HepG2 (cell line): ENCODE measurements at regions not wholly inside any gene's neighbourhood (a gene's known extent, or its start where the extent isn't known, plus 50 kb on each side); places are given as distances from the start of the nearest gene placed in this dataset.

Source experiments
- FOXJ3 ChIP-seq: sonication (generic); formaldehyde crosslinking; IDR thresholded peaks from 2 replicates; pipeline ENCODE4 v1.4.0; 2020; ENCODE audit warnings: missing genetic modification reagents, mild to moderate bottlenecking, borderline replicate concordance
- NR1H2 ChIP-seq: sonication (generic); formaldehyde crosslinking; IDR thresholded peaks from 2 replicates; pipeline ENCODE4 v1.8.1; 2022; ENCODE audit warnings: low read depth, missing genetic modification reagents, borderline replicate concordance
- SP5 ChIP-seq: IDR thresholded peaks from 2 replicates; pipeline ENCODE4 v1.6.1; 2016; ENCODE audit warnings: low read depth, borderline replicate concordance
- SRSF4 ChIP-seq: fragments of 200-400 bp; formaldehyde crosslinking; IDR thresholded peaks from one replicate; pipeline ENCODE4 v1.6.1; 2018; ENCODE audit warnings: mild to moderate bottlenecking, low read depth, low read length, moderate library complexity; ENCODE audit not compliant: poor library complexity, severe bottlenecking
- ZNF800 ChIP-seq: sonication (generic); formaldehyde crosslinking; IDR thresholded peaks from 2 replicates; pipeline ENCODE4 v1.4.0; 2020; ENCODE audit warnings: missing genetic modification reagents
- TF ChIP-seq, protein P1 (sequence below): sonication (generic); formaldehyde crosslinking; IDR thresholded peaks from 2 replicates; pipeline ENCODE4 v1.5.0; 2020; ENCODE audit warnings: mild to moderate bottlenecking, missing genetic modification reagents, borderline replicate concordance
- TF ChIP-seq, protein P2 (sequence below): sonication (generic); formaldehyde crosslinking; IDR thresholded peaks from 2 replicates; pipeline ENCODE4 v1.5.0; 2020; ENCODE audit warnings: missing genetic modification reagents
- TF ChIP-seq, protein P3 (sequence below): sonication (generic); formaldehyde crosslinking; IDR thresholded peaks from 2 replicates; pipeline ENCODE4 v1.5.1; 2020; ENCODE audit warnings: mild to moderate bottlenecking, missing genetic modification reagents, moderate library complexity

GRCh38 chr4:41408150-41408549 is 129.8 kb upstream of the LIMCH1 start (continued):
- TF ChIP-seq, protein P1, sequence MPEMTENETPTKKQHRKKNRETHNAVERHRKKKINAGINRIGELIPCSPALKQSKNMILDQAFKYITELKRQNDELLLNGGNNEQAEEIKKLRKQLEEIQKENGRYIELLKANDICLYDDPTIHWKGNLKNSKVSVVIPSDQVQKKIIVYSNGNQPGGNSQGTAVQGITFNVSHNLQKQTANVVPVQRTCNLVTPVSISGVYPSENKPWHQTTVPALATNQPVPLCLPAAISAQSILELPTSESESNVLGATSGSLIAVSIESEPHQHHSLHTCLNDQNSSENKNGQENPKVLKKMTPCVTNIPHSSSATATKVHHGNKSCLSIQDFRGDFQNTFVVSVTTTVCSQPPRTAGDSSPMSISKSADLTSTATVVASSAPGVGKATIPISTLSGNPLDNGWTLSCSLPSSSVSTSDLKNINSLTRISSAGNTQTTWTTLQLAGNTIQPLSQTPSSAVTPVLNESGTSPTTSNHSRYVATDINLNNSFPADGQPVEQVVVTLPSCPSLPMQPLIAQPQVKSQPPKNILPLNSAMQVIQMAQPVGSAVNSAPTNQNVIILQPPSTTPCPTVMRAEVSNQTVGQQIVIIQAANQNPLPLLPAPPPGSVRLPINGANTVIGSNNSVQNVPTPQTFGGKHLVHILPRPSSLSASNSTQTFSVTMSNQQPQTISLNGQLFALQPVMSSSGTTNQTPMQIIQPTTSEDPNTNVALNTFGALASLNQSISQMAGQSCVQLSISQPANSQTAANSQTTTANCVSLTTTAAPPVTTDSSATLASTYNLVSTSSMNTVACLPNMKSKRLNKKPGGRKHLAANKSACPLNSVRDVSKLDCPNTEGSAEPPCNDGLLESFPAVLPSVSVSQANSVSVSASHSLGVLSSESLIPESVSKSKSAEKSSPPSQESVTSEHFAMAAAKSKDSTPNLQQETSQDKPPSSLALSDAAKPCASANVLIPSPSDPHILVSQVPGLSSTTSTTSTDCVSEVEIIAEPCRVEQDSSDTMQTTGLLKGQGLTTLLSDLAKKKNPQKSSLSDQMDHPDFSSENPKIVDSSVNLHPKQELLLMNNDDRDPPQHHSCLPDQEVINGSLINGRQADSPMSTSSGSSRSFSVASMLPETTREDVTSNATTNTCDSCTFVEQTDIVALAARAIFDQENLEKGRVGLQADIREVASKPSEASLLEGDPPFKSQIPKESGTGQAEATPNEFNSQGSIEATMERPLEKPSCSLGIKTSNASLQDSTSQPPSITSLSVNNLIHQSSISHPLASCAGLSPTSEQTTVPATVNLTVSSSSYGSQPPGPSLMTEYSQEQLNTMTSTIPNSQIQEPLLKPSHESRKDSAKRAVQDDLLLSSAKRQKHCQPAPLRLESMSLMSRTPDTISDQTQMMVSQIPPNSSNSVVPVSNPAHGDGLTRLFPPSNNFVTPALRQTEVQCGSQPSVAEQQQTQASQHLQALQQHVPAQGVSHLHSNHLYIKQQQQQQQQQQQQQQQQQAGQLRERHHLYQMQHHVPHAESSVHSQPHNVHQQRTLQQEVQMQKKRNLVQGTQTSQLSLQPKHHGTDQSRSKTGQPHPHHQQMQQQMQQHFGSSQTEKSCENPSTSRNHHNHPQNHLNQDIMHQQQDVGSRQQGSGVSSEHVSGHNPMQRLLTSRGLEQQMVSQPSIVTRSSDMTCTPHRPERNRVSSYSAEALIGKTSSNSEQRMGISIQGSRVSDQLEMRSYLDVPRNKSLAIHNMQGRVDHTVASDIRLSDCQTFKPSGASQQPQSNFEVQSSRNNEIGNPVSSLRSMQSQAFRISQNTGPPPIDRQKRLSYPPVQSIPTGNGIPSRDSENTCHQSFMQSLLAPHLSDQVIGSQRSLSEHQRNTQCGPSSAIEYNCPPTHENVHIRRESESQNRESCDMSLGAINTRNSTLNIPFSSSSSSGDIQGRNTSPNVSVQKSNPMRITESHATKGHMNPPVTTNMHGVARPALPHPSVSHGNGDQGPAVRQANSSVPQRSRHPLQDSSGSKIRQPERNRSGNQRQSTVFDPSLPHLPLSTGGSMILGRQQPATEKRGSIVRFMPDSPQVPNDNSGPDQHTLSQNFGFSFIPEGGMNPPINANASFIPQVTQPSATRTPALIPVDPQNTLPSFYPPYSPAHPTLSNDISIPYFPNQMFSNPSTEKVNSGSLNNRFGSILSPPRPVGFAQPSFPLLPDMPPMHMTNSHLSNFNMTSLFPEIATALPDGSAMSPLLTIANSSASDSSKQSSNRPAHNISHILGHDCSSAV (CRISPR knock-in tag): no peak
- TF ChIP-seq NR1H2 (CRISPR knock-in tag) (no peak), ZNF800 (CRISPR knock-in tag) (no peak), SRSF4 (no peak), FOXJ3 (CRISPR knock-in tag) (no peak), SP5 (CRISPR knock-in tag) (no peak)
- TF ChIP-seq, protein P2, sequence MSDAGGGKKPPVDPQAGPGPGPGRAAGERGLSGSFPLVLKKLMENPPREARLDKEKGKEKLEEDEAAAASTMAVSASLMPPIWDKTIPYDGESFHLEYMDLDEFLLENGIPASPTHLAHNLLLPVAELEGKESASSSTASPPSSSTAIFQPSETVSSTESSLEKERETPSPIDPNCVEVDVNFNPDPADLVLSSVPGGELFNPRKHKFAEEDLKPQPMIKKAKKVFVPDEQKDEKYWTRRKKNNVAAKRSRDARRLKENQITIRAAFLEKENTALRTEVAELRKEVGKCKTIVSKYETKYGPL (CRISPR knock-in tag): no peak
- TF ChIP-seq, protein P3, sequence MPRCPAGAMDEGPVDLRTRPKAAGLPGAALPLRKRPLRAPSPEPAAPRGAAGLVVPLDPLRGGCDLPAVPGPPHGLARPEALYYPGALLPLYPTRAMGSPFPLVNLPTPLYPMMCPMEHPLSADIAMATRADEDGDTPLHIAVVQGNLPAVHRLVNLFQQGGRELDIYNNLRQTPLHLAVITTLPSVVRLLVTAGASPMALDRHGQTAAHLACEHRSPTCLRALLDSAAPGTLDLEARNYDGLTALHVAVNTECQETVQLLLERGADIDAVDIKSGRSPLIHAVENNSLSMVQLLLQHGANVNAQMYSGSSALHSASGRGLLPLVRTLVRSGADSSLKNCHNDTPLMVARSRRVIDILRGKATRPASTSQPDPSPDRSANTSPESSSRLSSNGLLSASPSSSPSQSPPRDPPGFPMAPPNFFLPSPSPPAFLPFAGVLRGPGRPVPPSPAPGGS (CRISPR knock-in tag): no peak
